Progenitor cell of endocrine pancreas (in vitro differentiated cells): ENCODE measurements at regions not wholly inside any gene's neighbourhood (a gene's known extent, or its start where the extent isn't known, plus 50 kb on each side); places are given as distances from the start of the nearest gene placed in this dataset.
A peak's percentile ranks its signal among the peaks of the same experiment; 100 is the strongest.
"Not testable (repeated sequence)": the region's sequence is repeated elsewhere in the genome, so short reads cannot be mapped to it uniquely, and the experiment has no call there.

Experiments
- DNase-seq: peaks from one replicate; pipeline ENCODE4 v3.0.0; 2021; ENCODE audit warnings: low spot score; ENCODE audit not compliant: unreplicated experiment
- H3K27ac Mint-ChIP-seq: 2 replicates; pipeline ENCODE4 v1.8.0; 2021; ENCODE audit warnings: mild to moderate bottlenecking, moderate library complexity, mixed read lengths
- H3K27me3 Mint-ChIP-seq: 2 replicates; pipeline ENCODE4 v1.8.0; 2021; ENCODE audit warnings: mixed read lengths
- H3K36me3 Mint-ChIP-seq: 2 replicates; pipeline ENCODE4 v1.8.0; 2022; ENCODE audit warnings: mixed read lengths; ENCODE audit not compliant: insufficient read depth
- H3K4me1 Mint-ChIP-seq: 2 replicates; pipeline ENCODE4 v1.8.0; 2021; ENCODE audit warnings: low read depth, mixed read lengths
- H3K4me3 Mint-ChIP-seq: 2 replicates; pipeline ENCODE4 v1.8.0; 2021; ENCODE audit warnings: low read depth, mild to moderate bottlenecking, moderate library complexity, mixed read lengths
- H3K9me3 Mint-ChIP-seq: 2 replicates; pipeline ENCODE4 v1.8.0; 2021; ENCODE audit warnings: low read depth, mixed read lengths
- CTCF ChIP-seq: fragments of 200-600 bp; sonication (generic); IDR thresholded peaks from one replicate; pipeline ENCODE4 v1.5.0; 2021; ENCODE audit warnings: antibody characterized with exemption, mild to moderate bottlenecking; ENCODE audit not compliant: unreplicated experiment

GRCh38 chr12:9474197-9474596, 133.5 kb downstream of the KLRB1 start:
- H3K27me3 Mint-ChIP-seq, H3K4me1 Mint-ChIP-seq, H3K4me3 Mint-ChIP-seq, DNase-seq, H3K36me3 Mint-ChIP-seq, H3K27ac Mint-ChIP-seq, H3K9me3 Mint-ChIP-seq: not testable (repeated sequence)

GRCh38 chr12:9473638-9474037, 134.1 kb downstream of the KLRB1 start:
- H3K27me3 Mint-ChIP-seq, H3K36me3 Mint-ChIP-seq, H3K4me3 Mint-ChIP-seq, H3K4me1 Mint-ChIP-seq, DNase-seq, H3K27ac Mint-ChIP-seq, H3K9me3 Mint-ChIP-seq: not testable (repeated sequence)

GRCh38 chr12:9471501-9471900, 136.2 kb downstream of the KLRB1 start:
- not testable (repeated sequence) for H3K27me3 Mint-ChIP-seq, H3K27ac Mint-ChIP-seq, DNase-seq, H3K36me3 Mint-ChIP-seq, H3K4me1 Mint-ChIP-seq, H3K9me3 Mint-ChIP-seq, H3K4me3 Mint-ChIP-seq

GRCh38 chr12:9470367-9470766, 137.3 kb downstream of the KLRB1 start:
- not testable (repeated sequence) for H3K27ac Mint-ChIP-seq, H3K27me3 Mint-ChIP-seq, DNase-seq, H3K36me3 Mint-ChIP-seq, H3K4me3 Mint-ChIP-seq, H3K9me3 Mint-ChIP-seq, H3K4me1 Mint-ChIP-seq

GRCh38 chr12:9469956-9470355, 137.8 kb downstream of the KLRB1 start:
- not testable (repeated sequence) for H3K9me3 Mint-ChIP-seq, H3K36me3 Mint-ChIP-seq, H3K27ac Mint-ChIP-seq, H3K4me3 Mint-ChIP-seq, H3K27me3 Mint-ChIP-seq, H3K4me1 Mint-ChIP-seq, DNase-seq

GRCh38 chr12:9469463-9469862, 138.3 kb downstream of the KLRB1 start:
- H3K4me1 Mint-ChIP-seq, DNase-seq, H3K4me3 Mint-ChIP-seq, H3K27me3 Mint-ChIP-seq, H3K27ac Mint-ChIP-seq, H3K9me3 Mint-ChIP-seq, H3K36me3 Mint-ChIP-seq: not testable (repeated sequence)

- DNase-seq: peak; percentile 45
- not testable (repeated sequence) for H3K4me1 Mint-ChIP-seq
Observed at GRCh38 chr12:9468998-9469397, 138.7 kb downstream of the KLRB1 start.

GRCh38 chr12:9468144-9468543, 139.6 kb downstream of the KLRB1 start:
- H3K9me3 Mint-ChIP-seq, H3K4me1 Mint-ChIP-seq, H3K4me3 Mint-ChIP-seq, H3K27ac Mint-ChIP-seq, H3K36me3 Mint-ChIP-seq, H3K27me3 Mint-ChIP-seq, DNase-seq: not testable (repeated sequence)

More at GRCh38 chr12:9468998-9469397, 138.7 kb downstream of the KLRB1 start:
- not testable (repeated sequence) for H3K27ac Mint-ChIP-seq, H3K9me3 Mint-ChIP-seq, H3K27me3 Mint-ChIP-seq, H3K4me3 Mint-ChIP-seq, H3K36me3 Mint-ChIP-seq
- TF ChIP-seq CTCF: peak; percentile 63

GRCh38 chr12:9464408-9464807, 143.3 kb downstream of the KLRB1 start:
- Mint-ChIP-seq H3K4me1 (no peaks in the 10 kb centered on the region), H3K27me3 (peaks cover 3% of the 10 kb centered on the region), H3K27ac (no peak overlapping the region), H3K9me3 (no peaks in the 10 kb centered on the region), H3K36me3 (peaks cover 1% of the 10 kb centered on the region), H3K4me3 (no peak overlapping the region)
- no peak for DNase-seq
- TF ChIP-seq CTCF: no peak

- not testable (repeated sequence) for H3K4me3 Mint-ChIP-seq, H3K4me1 Mint-ChIP-seq, H3K27ac Mint-ChIP-seq, H3K9me3 Mint-ChIP-seq, H3K27me3 Mint-ChIP-seq, DNase-seq, H3K36me3 Mint-ChIP-seq
Observed at GRCh38 chr12:9455516-9455915, 152.2 kb downstream of the KLRB1 start.

GRCh38 chr12:9454021-9454420, 153.7 kb downstream of the KLRB1 start:
- H3K4me1 Mint-ChIP-seq, DNase-seq: not testable (repeated sequence)

GRCh38 chr12:9450127-9450567, 157.6 kb downstream of the KLRB1 start:
- not testable (repeated sequence) for DNase-seq, H3K4me3 Mint-ChIP-seq, H3K27me3 Mint-ChIP-seq, H3K27ac Mint-ChIP-seq, H3K4me1 Mint-ChIP-seq, H3K9me3 Mint-ChIP-seq, H3K36me3 Mint-ChIP-seq

More at GRCh38 chr12:9454021-9454420, 153.7 kb downstream of the KLRB1 start:
- not testable (repeated sequence) for H3K9me3 Mint-ChIP-seq, H3K36me3 Mint-ChIP-seq, H3K4me3 Mint-ChIP-seq, H3K27ac Mint-ChIP-seq, H3K27me3 Mint-ChIP-seq
